HS-5 (cell line): ENCODE measurements at regions not wholly inside any gene's neighbourhood (a gene's known extent, or its start where the extent isn't known, plus 50 kb on each side); places are given as distances from the start of the nearest gene placed in this dataset.
"Not testable (repeated sequence)": the region's sequence is repeated elsewhere in the genome, so short reads cannot be mapped to it uniquely, and the experiment has no call there.

Experiments
- DNase-seq: peaks from one replicate; pipeline ENCODE4 v3.0.0-alpha.2; 2012; ENCODE audit warnings: low read depth

GRCh38 chr3:145429546-145429945 lies 731.4 kb downstream of the PLOD2 start:
- DNase-seq: no peak

- DNase-seq: no peak
Observed at GRCh38 chr3:145448436-145448835, 712.5 kb downstream of the PLOD2 start.

GRCh38 chr3:145450018-145450682 lies 710.8 kb downstream of the PLOD2 start:
- no peak for DNase-seq

GRCh38 chr3:145457825-145458552 lies 703.0 kb downstream of the PLOD2 start:
- DNase-seq: no peak

- DNase-seq: not testable (repeated sequence)
Observed at GRCh38 chr3:145459681-145460080, 701.3 kb downstream of the PLOD2 start.

- DNase-seq: no peak
Observed at GRCh38 chr3:145471976-145472375, 689.0 kb downstream of the PLOD2 start.

- not testable (repeated sequence) for DNase-seq
Observed at GRCh38 chr3:145482735-145483134, 678.2 kb downstream of the PLOD2 start.

GRCh38 chr3:145483992-145484391 lies 677.0 kb downstream of the PLOD2 start:
- no peak for DNase-seq

GRCh38 chr3:145489011-145489410 lies 672.0 kb downstream of the PLOD2 start:
- no peak for DNase-seq

- no peak for DNase-seq
Observed at GRCh38 chr3:145490088-145491048, 670.6 kb downstream of the PLOD2 start.

- no peak for DNase-seq
Observed at GRCh38 chr3:145492456-145492855, 668.5 kb downstream of the PLOD2 start.

- not testable (repeated sequence) for DNase-seq
Observed at GRCh38 chr3:145517416-145517815, 643.6 kb downstream of the PLOD2 start.

- DNase-seq: no peak
Observed at GRCh38 chr3:145518639-145519038, 642.3 kb downstream of the PLOD2 start.

- no peak for DNase-seq
Observed at GRCh38 chr3:145519398-145520047, 641.5 kb downstream of the PLOD2 start.

- DNase-seq: no peak
Observed at GRCh38 chr3:145522179-145522578, 638.8 kb downstream of the PLOD2 start.

- DNase-seq: no peak
Observed at GRCh38 chr3:145522893-145523651, 637.9 kb downstream of the PLOD2 start.

GRCh38 chr3:145531548-145531947 lies 629.4 kb downstream of the PLOD2 start:
- DNase-seq: no peak

- DNase-seq: no peak
Observed at GRCh38 chr3:145533696-145534095, 627.3 kb downstream of the PLOD2 start.

GRCh38 chr3:145536461-145536860 lies 624.5 kb downstream of the PLOD2 start:
- no peak for DNase-seq

- no peak for DNase-seq
Observed at GRCh38 chr3:145550522-145550921, 610.5 kb downstream of the PLOD2 start.

GRCh38 chr3:145557405-145557804 lies 603.6 kb downstream of the PLOD2 start:
- no peak for DNase-seq
